ENCODE measurements at regions not wholly inside any gene's neighbourhood (a gene's known extent, or its start where the extent isn't known, plus 50 kb on each side); places are given as distances from the start of the nearest gene placed in this dataset.
A peak's percentile ranks its signal among the peaks of the same experiment; 100 is the strongest.

- Mint-ChIP-seq H3K27ac (no peak overlapping the region), H3K4me1 (ENCODE audit: low read depth) (no peaks in the 10 kb centered on the region), H3K9me3 (no peaks in the 10 kb centered on the region), H3K27me3 (peaks cover 8% of the 10 kb centered on the region), H3K36me3 (no peaks in the 10 kb centered on the region), H3K4me3 (no peak overlapping the region)
- POLR2A ChIA-PET: no interaction called here
- no peak for DNase-seq
- CTCF ChIA-PET: no interaction called here
- intact Hi-C loops (cut with micrococcal nuclease): no loop called here
Measured at GRCh38 chr2:146939991-146940685, 904.7 kb upstream of the ACVR2A start.

GRCh38 chr2:146934921-146935320, 909.9 kb upstream of the ACVR2A start:
- Mint-ChIP-seq H3K27me3 (peaks cover 3% of the 10 kb centered on the region), H3K27ac (no peak overlapping the region), H3K36me3 (no peaks in the 10 kb centered on the region), H3K4me1 (ENCODE audit: low read depth) (no peaks in the 10 kb centered on the region), H3K4me3 (no peak overlapping the region), H3K9me3 (peaks cover 12% of the 10 kb centered on the region)
- ChIA-PET CTCF (no interaction called here), POLR2A (no interaction called here)
- intact Hi-C loops (cut with micrococcal nuclease): no loop called here
- no peak for DNase-seq

GRCh38 chr2:146931109-146931508, 913.7 kb upstream of the ACVR2A start:
- DNase-seq: no peak
- Mint-ChIP-seq H3K27ac (no peak overlapping the region), H3K36me3 (no peaks in the 10 kb centered on the region), H3K4me1 (ENCODE audit: low read depth) (no peaks in the 10 kb centered on the region), H3K9me3 (peaks cover 12% of the 10 kb centered on the region), H3K4me3 (no peak overlapping the region), H3K27me3 (no peaks in the 10 kb centered on the region)
- POLR2A ChIA-PET: no interaction called here
- intact Hi-C loops (cut with micrococcal nuclease): no loop called here
- CTCF ChIA-PET: no interaction called here

- Mint-ChIP-seq H3K27me3 (no peaks in the 10 kb centered on the region), H3K4me3 (no peak overlapping the region), H3K36me3 (no peaks in the 10 kb centered on the region), H3K27ac (no peak overlapping the region), H3K4me1 (ENCODE audit: low read depth) (no peaks in the 10 kb centered on the region), H3K9me3 (no peaks in the 10 kb centered on the region)
- peak; percentile 11 for DNase-seq
- intact Hi-C loops (cut with micrococcal nuclease): no loop called here
- ChIA-PET CTCF (interaction anchor here (0.6 kb wide), 1 partner anchor 129 kb away, joined by 3 read pairs; no protein-coding TSS in a partner anchor), POLR2A (no interaction called here)
Measured at GRCh38 chr2:146927080-146927711, 917.6 kb upstream of the ACVR2A start.

GRCh38 chr2:146918280-146918679, 926.5 kb upstream of the ACVR2A start:
- Mint-ChIP-seq H3K4me1 (ENCODE audit: low read depth) (no peaks in the 10 kb centered on the region), H3K27me3 (no peaks in the 10 kb centered on the region), H3K36me3 (no peaks in the 10 kb centered on the region), H3K27ac (no peak overlapping the region), H3K4me3 (no peak overlapping the region), H3K9me3 (no peaks in the 10 kb centered on the region)
- CTCF ChIA-PET: no interaction called here
- POLR2A ChIA-PET: no interaction called here
- intact Hi-C loops (cut with micrococcal nuclease): no loop called here
- no peak for DNase-seq

- Mint-ChIP-seq H3K27ac (no peak overlapping the region), H3K9me3 (no peaks in the 10 kb centered on the region)
- CTCF ChIA-PET: no interaction called here
Measured at GRCh38 chr2:146917431-146918042, 927.3 kb upstream of the ACVR2A start.

GRCh38 chr2:146916914-146917313, 927.9 kb upstream of the ACVR2A start:
- no peaks in the 10 kb centered on the region for H3K4me1 Mint-ChIP-seq (ENCODE audit: low read depth)
- no peak for DNase-seq

More at GRCh38 chr2:146917431-146918042, 927.3 kb upstream of the ACVR2A start:
- intact Hi-C loops (cut with micrococcal nuclease): no loop called here
- Mint-ChIP-seq H3K36me3 (no peaks in the 10 kb centered on the region), H3K4me3 (no peak overlapping the region), H3K27me3 (no peaks in the 10 kb centered on the region), H3K4me1 (ENCODE audit: low read depth) (no peaks in the 10 kb centered on the region)
- no peak for DNase-seq
- POLR2A ChIA-PET: no interaction called here

GRCh38 chr2:146913476-146913875, 931.4 kb upstream of the ACVR2A start:
- no peaks in the 10 kb centered on the region for H3K27me3 Mint-ChIP-seq
- H3K9me3 Mint-ChIP-seq: no peaks in the 10 kb centered on the region
- CTCF ChIA-PET: no interaction called here
- intact Hi-C loops (cut with micrococcal nuclease): no loop called here
- POLR2A ChIA-PET: no interaction called here
- no peaks in the 10 kb centered on the region for H3K4me1 Mint-ChIP-seq (ENCODE audit: low read depth)
- no peak overlapping the region for H3K4me3 Mint-ChIP-seq
- DNase-seq: no peak
- no peaks in the 10 kb centered on the region for H3K36me3 Mint-ChIP-seq
- no peak overlapping the region for H3K27ac Mint-ChIP-seq

More at GRCh38 chr2:146916914-146917313, 927.9 kb upstream of the ACVR2A start:
- no peak overlapping the region for H3K4me3 Mint-ChIP-seq
- H3K27ac Mint-ChIP-seq: no peak overlapping the region
- ChIA-PET CTCF (no interaction called here), POLR2A (no interaction called here)
- H3K9me3 Mint-ChIP-seq: no peaks in the 10 kb centered on the region
- H3K27me3 Mint-ChIP-seq: no peaks in the 10 kb centered on the region
- intact Hi-C loops (cut with micrococcal nuclease): no loop called here
- no peaks in the 10 kb centered on the region for H3K36me3 Mint-ChIP-seq

- Mint-ChIP-seq H3K9me3 (no peaks in the 10 kb centered on the region), H3K27me3 (no peaks in the 10 kb centered on the region), H3K36me3 (no peaks in the 10 kb centered on the region), H3K4me1 (ENCODE audit: low read depth) (no peaks in the 10 kb centered on the region), H3K4me3 (no peak overlapping the region), H3K27ac (no peak overlapping the region)
- no peak for DNase-seq
- POLR2A ChIA-PET: no interaction called here
- CTCF ChIA-PET: no interaction called here
- intact Hi-C loops (cut with micrococcal nuclease): no loop called here
Measured at GRCh38 chr2:146912536-146912935, 932.3 kb upstream of the ACVR2A start.

- no peak overlapping the region for H3K4me3 Mint-ChIP-seq
- H3K27ac Mint-ChIP-seq: no peak overlapping the region
- H3K36me3 Mint-ChIP-seq: no peaks in the 10 kb centered on the region
- no peaks in the 10 kb centered on the region for H3K4me1 Mint-ChIP-seq (ENCODE audit: low read depth)
- intact Hi-C loops (cut with micrococcal nuclease): no loop called here
- H3K27me3 Mint-ChIP-seq: peaks cover 2% of the 10 kb centered on the region
- POLR2A ChIA-PET: no interaction called here
- no peak for DNase-seq
- no peaks in the 10 kb centered on the region for H3K9me3 Mint-ChIP-seq
- CTCF ChIA-PET: no interaction called here
Measured at GRCh38 chr2:146908776-146909175, 936.1 kb upstream of the ACVR2A start.

GRCh38 chr2:146898083-146898482, 946.7 kb upstream of the ACVR2A start:
- Mint-ChIP-seq H3K4me3 (no peak overlapping the region), H3K36me3 (no peaks in the 10 kb centered on the region), H3K27me3 (peaks cover 4% of the 10 kb centered on the region), H3K27ac (no peak overlapping the region), H3K4me1 (ENCODE audit: low read depth) (no peaks in the 10 kb centered on the region), H3K9me3 (no peaks in the 10 kb centered on the region)
- POLR2A ChIA-PET: no interaction called here
- CTCF ChIA-PET: no interaction called here
- DNase-seq: no peak
- intact Hi-C loops (cut with micrococcal nuclease): no loop called here

GRCh38 chr2:146894514-146894913, 950.3 kb upstream of the ACVR2A start:
- Mint-ChIP-seq H3K27me3 (peaks cover 6% of the 10 kb centered on the region), H3K9me3 (no peaks in the 10 kb centered on the region), H3K36me3 (no peaks in the 10 kb centered on the region), H3K27ac (no peak overlapping the region), H3K4me3 (no peak overlapping the region), H3K4me1 (ENCODE audit: low read depth) (no peaks in the 10 kb centered on the region)
- ChIA-PET CTCF (no interaction called here), POLR2A (no interaction called here)
- no peak for DNase-seq
- intact Hi-C loops (cut with micrococcal nuclease): no loop called here

- H3K9me3 Mint-ChIP-seq: no peaks in the 10 kb centered on the region
- no peaks in the 10 kb centered on the region for H3K36me3 Mint-ChIP-seq
- POLR2A ChIA-PET: no interaction called here
- CTCF ChIA-PET: no interaction called here
- no peak overlapping the region for H3K27ac Mint-ChIP-seq
- H3K27me3 Mint-ChIP-seq: peaks cover 6% of the 10 kb centered on the region
- intact Hi-C loops (cut with micrococcal nuclease): no loop called here
- H3K4me3 Mint-ChIP-seq: no peak overlapping the region
- no peaks in the 10 kb centered on the region for H3K4me1 Mint-ChIP-seq (ENCODE audit: low read depth)
- no peak for DNase-seq
Measured at GRCh38 chr2:146893500-146894041, 951.3 kb upstream of the ACVR2A start.
